NCI-H1417 (cell line): ENCODE measurements at regions not wholly inside any gene's neighbourhood (a gene's known extent, or its start where the extent isn't known, plus 50 kb on each side); places are given as distances from the start of the nearest gene placed in this dataset.

Source experiments
- DNase-seq, 3 experiments: peaks; one replicate each; lab custom pipeline; 2025; lab: John Stamatoyannopoulos, UW

DNA sequence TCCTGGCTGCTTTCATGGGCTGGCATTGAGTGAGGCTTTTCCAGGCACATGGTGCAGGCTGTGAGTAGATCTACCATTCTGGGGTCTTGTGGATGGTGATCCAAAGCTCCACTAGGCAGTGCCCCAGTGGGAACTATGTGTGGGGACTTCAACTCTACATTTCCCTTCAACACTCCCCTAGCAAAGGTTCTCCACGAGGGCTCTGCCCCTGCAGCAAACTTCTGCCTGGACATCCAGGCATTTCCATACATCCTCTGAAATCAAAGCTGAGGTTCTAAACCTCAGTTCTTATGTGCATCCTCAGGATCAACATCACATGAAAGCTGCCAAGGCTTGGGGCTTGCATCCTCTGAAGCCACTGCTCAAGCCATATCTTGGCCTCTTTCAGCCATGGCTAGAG lies 282.9 kb upstream of the ZPLD1 start:
- DNase-seq = no peak

- DNase-seq = no peak
Measured at GRCh38 chr3:102156426-102156825, 278.4 kb upstream of the ZPLD1 start.

- DNase-seq = no peak
Measured at GRCh38 chr3:102158080-102158740, 276.6 kb upstream of the ZPLD1 start.

DNA sequence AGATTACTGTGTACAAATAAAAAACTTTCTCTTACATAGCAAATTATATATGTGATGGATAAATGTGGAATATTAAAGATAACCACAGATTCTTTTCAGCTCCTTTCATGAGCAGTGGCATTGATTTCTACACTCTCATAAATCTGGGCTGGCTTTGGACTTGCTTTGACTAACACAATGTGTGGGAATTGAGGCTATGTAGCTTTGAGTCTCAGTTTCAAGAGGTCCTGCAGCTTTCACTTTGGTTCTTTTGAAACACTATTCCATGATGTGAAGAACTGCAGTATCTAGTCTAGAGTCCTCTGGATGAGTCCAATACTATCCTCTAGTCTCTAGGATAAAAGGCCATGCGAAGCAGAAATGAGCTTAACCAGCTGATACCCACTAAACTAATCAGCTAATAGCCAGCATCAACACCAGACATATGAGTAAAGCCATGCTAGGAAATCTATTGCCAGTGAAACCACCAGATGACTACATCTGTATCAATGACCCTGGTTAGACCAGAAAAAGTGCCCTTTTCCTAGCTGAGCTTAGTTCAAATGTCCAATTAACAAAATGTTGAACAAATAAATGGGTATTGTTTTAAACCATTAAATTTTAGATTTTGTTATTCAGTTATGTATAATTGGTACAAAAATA lies 274.9 kb upstream of the ZPLD1 start:
- DNase-seq = no peak

DNA sequence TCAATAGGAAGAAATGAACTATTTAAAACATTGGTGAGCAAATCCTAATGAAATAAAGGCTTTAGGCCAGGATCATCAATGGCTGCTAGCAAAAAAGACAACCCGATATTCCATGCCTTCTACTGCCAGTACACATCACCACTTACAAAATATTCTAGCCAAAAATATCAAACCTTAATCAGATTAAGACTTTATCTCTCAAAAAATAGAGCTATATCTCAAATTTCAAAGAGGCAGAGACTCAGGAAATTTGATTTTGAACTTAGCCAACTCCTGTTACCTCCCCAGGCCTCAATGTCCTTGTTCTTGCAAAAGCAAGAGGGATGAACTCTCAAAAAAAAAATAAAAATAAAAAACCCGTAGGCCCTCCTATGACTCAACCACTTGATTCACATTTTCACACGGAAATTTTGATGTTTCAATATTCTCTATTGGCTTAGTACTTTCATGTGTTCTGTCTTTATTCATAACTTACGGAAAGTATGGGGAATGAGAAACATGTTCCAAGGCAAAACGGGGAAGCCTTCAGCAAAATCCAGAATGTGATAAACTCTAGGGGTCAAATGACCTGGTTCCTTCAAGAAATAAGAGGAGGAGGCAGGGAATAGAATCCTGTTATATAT lies 273.3 kb upstream of the ZPLD1 start:
- no peak for DNase-seq

DNA sequence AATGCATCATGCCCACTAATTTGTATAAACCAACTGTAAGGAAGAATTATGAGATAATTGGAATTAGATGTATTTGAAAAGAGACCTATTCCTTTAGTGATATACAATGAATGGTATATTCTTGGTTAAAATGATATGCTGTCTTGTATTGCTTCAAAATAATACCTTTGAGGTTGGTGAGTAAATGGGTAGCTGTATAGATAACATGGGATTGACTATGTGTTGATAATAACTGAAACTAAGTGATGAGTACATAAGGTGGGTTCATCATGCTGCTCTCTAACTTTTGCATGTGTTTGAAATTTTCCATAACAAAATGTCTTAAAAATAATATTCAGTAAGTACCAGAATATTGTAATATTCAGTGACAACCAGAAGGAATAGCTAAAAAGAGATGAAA lies 272.6 kb upstream of the ZPLD1 start:
- DNase-seq = no peak

GRCh38 chr3:102163039-102163817 lies 271.6 kb upstream of the ZPLD1 start:
- DNase-seq = peak in 1 of 3 experiments; percentile 46

GRCh38 chr3:102163818-102164154 lies 271.0 kb upstream of the ZPLD1 start:
- no peak for DNase-seq

GRCh38 chr3:102165367-102165766 lies 269.4 kb upstream of the ZPLD1 start:
- no peak for DNase-seq

GRCh38 chr3:102169915-102170479 lies 264.8 kb upstream of the ZPLD1 start:
- DNase-seq = peak in 1 of 3 experiments; percentile 15

DNA sequence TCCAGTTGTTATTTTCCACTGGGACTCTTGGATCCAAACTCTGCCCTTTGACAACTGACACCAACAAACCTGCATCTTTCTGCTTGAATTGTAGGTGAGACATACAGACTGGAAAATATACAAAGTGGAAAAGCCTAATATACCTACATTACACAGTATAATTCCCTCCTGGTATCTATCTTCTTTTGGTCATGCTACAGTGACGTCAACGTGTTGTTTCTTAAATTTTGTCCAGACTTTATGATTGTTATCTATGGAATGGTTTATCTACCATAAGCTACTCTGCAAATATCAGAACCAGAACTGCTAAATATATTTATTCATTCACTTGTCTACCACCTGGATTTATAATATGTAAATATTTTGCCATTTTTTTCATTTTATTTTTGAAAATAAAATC lies 264.3 kb upstream of the ZPLD1 start:
- DNase-seq = no peak

DNA sequence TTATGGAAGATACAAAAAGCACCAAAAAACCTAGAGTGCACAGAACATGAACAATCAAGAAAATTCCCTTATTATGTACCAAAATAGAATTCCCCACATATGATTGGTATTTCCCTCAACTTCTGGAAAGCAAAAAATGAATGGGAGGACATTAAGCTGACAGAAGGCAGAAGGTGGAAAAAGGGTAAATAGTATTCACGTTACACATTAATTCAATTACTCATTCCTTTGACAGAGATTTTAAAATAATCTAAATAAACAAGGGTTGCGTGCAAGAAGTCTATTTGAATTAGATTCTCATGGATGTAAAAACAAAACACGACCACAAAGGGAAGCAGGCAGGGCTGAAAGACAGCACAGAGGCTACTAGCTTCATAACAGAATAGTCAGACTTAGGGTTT lies 260.5 kb upstream of the ZPLD1 start:
- no peak for DNase-seq

GRCh38 chr3:102174832-102175374 lies 259.9 kb upstream of the ZPLD1 start:
- DNase-seq = no peak

DNA sequence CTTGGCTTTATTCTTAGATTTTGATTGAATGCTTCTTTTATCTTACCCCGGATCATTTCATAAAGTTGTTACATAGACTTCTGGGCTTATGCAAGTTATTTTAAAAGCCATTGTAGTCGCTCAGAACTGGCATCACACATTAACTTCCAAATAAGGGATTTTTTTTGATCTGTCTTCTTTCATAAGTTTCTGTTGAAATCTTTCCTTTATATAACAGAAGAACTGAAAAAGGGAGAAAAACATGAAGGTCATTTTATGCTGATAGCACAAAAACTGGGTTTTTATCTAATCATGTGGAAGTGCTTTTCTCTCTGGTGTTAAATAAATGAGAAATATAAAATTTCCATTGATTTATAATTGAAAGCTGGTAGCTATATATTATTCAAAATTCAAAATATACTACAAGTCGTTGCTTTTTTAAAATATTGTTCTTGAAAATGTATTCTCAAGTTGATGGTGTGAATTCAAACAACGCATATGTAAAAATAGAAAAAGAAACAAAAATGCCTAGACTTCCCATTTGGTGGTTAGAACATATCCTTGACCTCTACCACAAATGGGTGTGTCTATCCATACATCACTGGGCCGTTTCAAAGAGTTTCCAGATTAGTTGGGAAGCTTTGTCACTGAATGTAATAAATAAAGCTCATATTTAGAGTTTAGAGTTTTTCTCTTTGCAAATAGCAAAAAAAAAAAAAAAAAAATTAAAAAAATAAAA lies 258.3 kb upstream of the ZPLD1 start:
- DNase-seq = no peak

- DNase-seq = no peak
Measured at GRCh38 chr3:102177075-102177755, 257.6 kb upstream of the ZPLD1 start.

DNA sequence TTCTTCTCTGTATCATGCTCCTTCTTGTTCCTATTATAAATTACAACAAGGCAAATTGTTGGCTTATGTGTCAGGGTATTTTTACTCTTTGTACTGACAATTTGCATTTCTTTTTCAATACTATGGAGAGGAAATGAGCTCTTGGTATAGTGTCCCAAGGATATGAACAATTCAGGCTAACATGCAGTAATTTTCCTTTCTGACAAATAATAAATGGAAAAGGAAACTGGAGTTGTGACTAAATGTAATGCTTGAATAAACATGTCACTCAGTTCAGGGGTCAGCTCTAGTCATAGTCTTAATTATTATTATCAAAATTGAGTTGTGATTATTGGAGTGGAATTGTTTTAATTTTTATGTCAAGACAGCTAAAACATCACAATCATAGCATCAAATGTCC lies 256.0 kb upstream of the ZPLD1 start:
- no peak for DNase-seq

DNA sequence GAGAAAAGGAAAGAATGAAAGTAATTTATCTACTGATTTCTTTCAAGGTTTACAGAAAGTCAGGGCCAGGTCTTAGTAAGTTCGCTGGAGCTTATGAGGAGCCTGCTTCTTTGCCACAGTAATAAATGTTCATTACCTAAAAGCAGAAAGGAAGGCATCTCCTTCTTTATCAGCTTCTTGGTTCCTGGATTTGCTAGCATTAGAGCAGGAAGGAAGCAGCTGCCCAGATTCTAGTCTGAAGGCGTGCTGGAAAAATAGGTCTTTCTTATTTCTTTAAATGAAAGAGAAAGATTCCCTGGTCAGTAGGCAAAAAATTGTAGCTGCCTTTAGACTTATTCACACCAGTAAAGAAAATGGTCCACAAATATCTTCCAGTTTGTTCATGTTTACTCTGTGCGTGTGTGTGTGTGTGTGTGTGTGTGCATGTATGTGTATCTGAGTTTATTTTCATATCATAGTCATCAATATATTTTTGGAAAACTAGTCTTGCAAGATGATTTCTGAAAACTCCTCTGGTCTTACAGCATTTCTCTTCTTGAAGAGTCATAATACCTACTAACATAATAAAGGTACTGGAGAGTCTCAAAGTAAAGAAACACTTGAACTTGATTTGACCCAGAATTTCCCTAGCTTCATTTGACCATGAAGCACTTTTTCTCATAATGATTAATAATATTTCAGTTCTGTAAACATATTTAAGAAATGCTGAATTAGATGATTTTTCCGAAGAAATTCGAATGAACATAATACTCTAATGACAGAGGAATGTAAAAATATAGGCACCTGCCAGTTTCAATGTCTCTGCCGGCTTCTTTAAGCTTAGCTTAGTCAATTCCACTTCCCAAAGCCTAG lies 255.3 kb upstream of the ZPLD1 start:
- no peak for DNase-seq

GRCh38 chr3:102180280-102180931 lies 254.4 kb upstream of the ZPLD1 start:
- DNase-seq = peak in 1 of 3 experiments; percentile 17

GRCh38 chr3:102181175-102181920 lies 253.5 kb upstream of the ZPLD1 start:
- no peak for DNase-seq
